ENCODE measurements at regions not wholly inside any gene's neighbourhood (a gene's known extent, or its start where the extent isn't known, plus 50 kb on each side); places are given as distances from the start of the nearest gene placed in this dataset.

- TF ChIP-seq EZH2phosphoT487 (IDR thresholded peaks at IDR 0.05; ENCODE audit: borderline replicate concordance, low read length) (no peak), CTCF (conservative IDR thresholded peaks at IDR 0.05; ENCODE audit: low read depth, low read length) (no peak)
These were observed 89.5 kb upstream of the KCTD3 start for GRCh38 chr1:215477632-215478031.

Data from PC-3 (cell line).